Activated CD4-positive, alpha-beta memory T cell treated with anti-CD3 and anti-CD28 coated beads for 36 hours (primary cell): ENCODE measurements at regions not wholly inside any gene's neighbourhood (a gene's known extent, or its start where the extent isn't known, plus 50 kb on each side); places are given as distances from the start of the nearest gene placed in this dataset.
"Not testable (repeated sequence)": the region's sequence is repeated elsewhere in the genome, so short reads cannot be mapped to it uniquely, and the experiment has no call there.

ENCODE experiments used
- CTCF ChIA-PET: fragments of 350-600 bp; sonication (Branson Sonifier 250); formaldehyde crosslinking; loops from one replicate; lab custom pipeline; 2021; ENCODE audit warnings: antibody characterized with exemption, inconsistent platforms; lab: Charles Lee
- POLR2A ChIA-PET: fragments of 350-600 bp; sonication (Branson Sonifier 250); formaldehyde crosslinking; loops from one replicate; lab custom pipeline; 2021; ENCODE audit warnings: antibody characterized with exemption; lab: Charles Lee
- DNase-seq: peaks from one replicate; pipeline ENCODE4 v3.0.0-alpha.2; 2020
- H3K27ac Mint-ChIP-seq: one replicate; pipeline ENCODE4 v1.8.0; 2021; ENCODE audit warnings: mixed read lengths
- H3K27me3 Mint-ChIP-seq: one replicate; pipeline ENCODE4 v1.8.0; 2021; ENCODE audit warnings: mixed read lengths
- H3K36me3 Mint-ChIP-seq: one replicate; pipeline ENCODE4 v1.8.0; 2021; ENCODE audit warnings: mixed read lengths
- H3K4me1 Mint-ChIP-seq: one replicate; pipeline ENCODE4 v1.8.0; 2021; ENCODE audit warnings: low read depth, mixed read lengths
- H3K4me3 Mint-ChIP-seq: one replicate; pipeline ENCODE4 v1.8.0; 2021; ENCODE audit warnings: mild to moderate bottlenecking, mixed read lengths
- H3K9me3 Mint-ChIP-seq: one replicate; pipeline ENCODE4 v1.8.0; 2021; ENCODE audit warnings: mixed read lengths
- intact Hi-C: fragments of 100-400 bp; cut with micrococcal nuclease; formaldehyde crosslinking; loops from one replicate; pipeline ENCODE4 v1.15.1; 2023

DNA sequence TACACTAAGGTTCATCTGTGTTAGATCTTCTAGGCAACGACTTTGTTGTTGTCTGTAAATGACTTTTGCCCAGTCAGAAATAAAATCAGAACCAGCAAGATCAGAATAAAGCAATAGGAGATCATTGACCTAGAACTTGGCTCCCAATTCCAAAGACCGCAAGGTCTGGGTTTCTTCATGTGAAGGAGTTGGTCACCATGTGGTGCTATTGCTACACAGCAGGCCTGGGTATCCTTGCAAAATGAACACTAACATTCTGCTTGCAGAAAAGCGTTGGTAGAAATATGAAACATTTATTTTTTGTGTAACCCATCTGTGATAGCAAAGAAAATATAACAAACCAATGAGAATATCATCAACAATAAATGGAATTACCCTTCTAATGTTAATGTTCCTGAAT, 831.0 kb downstream of the NXPH1 start:
- intact Hi-C loops = no loop called here
- Mint-ChIP-seq H3K27me3 (no peaks in the 10 kb centered on the region), H3K9me3 (peaks cover 23% of the 10 kb centered on the region), H3K4me1 (no peaks in the 10 kb centered on the region), H3K4me3 (no peak overlapping the region), H3K27ac (no peak overlapping the region), H3K36me3 (no peaks in the 10 kb centered on the region)
- ChIA-PET POLR2A (no interaction called here), CTCF (no interaction called here)
- no peak for DNase-seq

DNA sequence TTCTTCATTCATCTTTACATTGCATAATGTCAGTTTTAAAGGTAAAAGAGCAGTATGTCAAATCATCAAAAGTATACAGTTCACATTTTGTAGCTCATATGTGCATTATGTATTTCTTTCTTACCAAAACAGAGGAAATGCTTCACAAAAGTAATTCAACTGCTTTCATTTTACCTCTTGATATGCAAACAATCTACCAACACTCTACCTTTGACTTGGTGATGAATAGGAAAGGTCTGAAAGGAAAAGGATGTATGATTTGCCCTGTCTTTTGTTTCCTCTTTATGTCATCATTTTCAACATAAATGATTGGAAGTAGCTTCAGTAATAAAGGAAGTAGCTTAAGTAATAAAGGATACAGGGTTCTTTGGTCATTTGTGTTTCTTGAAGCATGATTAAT, 846.7 kb downstream of the NXPH1 start:
- Mint-ChIP-seq H3K9me3 (peaks cover 9% of the 10 kb centered on the region), H3K27ac (no peak overlapping the region), H3K4me1 (no peaks in the 10 kb centered on the region), H3K27me3 (no peaks in the 10 kb centered on the region), H3K36me3 (no peaks in the 10 kb centered on the region), H3K4me3 (no peak overlapping the region)
- no peak for DNase-seq
- POLR2A ChIA-PET = no interaction called here
- CTCF ChIA-PET = no interaction called here
- intact Hi-C loops = no loop called here

DNA sequence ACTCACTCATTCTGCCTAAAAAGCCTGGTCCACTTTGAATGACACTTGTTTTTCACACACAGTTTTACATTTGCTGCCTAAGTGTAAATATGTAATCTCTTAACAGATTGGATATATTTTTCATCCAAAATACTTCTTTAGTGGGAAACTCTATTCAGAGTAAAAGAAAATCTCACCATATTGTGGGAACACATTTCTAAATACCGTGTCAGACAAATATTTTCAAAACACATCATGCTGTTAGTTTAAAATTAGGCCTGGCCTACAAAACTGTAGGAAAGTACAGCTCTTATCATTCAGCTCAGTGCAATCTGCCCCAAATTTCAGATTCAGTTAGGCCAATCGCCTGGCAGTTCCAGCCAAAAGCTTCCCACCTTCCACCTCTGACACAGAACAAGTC, 849.8 kb downstream of the NXPH1 start:
- POLR2A ChIA-PET = no interaction called here
- Mint-ChIP-seq H3K9me3 (peaks cover 20% of the 10 kb centered on the region), H3K4me3 (no peak overlapping the region), H3K36me3 (no peaks in the 10 kb centered on the region), H3K4me1 (no peaks in the 10 kb centered on the region), H3K27ac (no peak overlapping the region), H3K27me3 (no peaks in the 10 kb centered on the region)
- intact Hi-C loops = no loop called here
- CTCF ChIA-PET = no interaction called here
- no peak for DNase-seq

DNA sequence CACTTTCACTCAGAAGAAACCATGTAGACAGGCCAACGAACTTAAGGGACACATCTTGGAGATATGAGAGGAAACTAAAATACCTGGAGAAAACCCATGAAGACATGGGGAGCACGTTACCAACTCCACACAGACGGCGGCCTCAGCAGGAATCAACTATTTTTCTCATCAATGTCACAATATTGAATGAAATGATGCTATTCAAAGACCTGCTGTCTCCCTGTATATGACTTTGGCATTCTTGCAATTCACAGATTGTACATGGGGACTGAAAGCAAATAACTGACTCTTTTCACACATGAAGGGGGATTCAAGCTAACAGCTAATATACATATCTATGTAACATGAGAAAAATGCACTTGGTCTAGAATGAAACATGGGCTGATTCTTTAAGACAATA, 869.0 kb downstream of the NXPH1 start:
- DNase-seq = no peak
- H3K36me3 Mint-ChIP-seq = no peaks in the 10 kb centered on the region
- no peak overlapping the region for H3K4me3 Mint-ChIP-seq
- no peak overlapping the region for H3K27ac Mint-ChIP-seq
- intact Hi-C loops = no loop called here
- no peaks in the 10 kb centered on the region for H3K4me1 Mint-ChIP-seq
- H3K9me3 Mint-ChIP-seq = peaks cover 8% of the 10 kb centered on the region
- POLR2A ChIA-PET = no interaction called here
- H3K27me3 Mint-ChIP-seq = no peaks in the 10 kb centered on the region
- CTCF ChIA-PET = no interaction called here

DNA sequence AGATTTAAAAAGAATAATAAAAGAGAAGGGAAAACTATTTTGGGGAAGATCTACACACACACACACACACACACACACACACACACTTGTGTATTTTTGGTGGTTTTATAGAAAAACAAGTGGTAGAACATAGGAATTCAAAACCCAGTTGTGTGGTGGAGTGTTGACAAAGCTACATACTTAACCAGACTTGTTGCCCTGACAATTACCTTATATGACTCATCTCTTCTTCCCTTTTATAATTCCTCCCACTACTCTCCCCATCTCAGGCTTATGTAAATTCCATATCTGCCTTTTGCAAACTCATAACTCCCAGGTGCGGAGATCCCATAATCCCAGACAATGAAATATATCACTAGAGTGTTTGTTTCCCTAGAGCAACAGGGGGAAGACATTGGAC, 873.7 kb downstream of the NXPH1 start:
- CTCF ChIA-PET = interaction anchor here (0.6 kb wide), 1 partner anchor 42 kb away, joined by 3 read pairs; no protein-coding TSS in a partner anchor
- no peak overlapping the region for H3K27ac Mint-ChIP-seq

DNA sequence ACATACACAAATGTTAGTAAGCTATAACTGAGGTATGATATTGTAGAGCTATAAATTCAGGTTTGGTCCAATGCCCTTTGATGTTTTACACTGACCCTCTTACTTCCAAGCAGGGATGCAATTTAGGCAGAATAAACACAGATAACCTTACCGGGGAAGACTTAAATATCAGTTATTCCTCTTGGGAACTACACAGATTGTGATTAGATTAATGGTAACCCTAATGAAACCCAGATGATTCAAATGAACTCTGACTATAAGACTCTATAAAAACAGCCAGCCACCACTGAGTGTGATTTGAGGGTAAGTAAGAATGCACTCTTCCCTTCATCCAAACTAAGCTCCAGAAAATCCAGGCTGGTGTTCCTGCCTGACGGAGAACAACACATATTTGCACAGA, 891.1 kb downstream of the NXPH1 start:
- POLR2A ChIA-PET = no interaction called here
- no peaks in the 10 kb centered on the region for H3K4me1 Mint-ChIP-seq

More for the DNA sequence above, 873.7 kb downstream of the NXPH1 start:
- POLR2A ChIA-PET = no interaction called here
- H3K4me1 Mint-ChIP-seq = no peaks in the 10 kb centered on the region
- H3K4me3 Mint-ChIP-seq = no peak overlapping the region
- no peak for DNase-seq
- H3K27me3 Mint-ChIP-seq = no peaks in the 10 kb centered on the region
- intact Hi-C loops = no loop called here
- H3K36me3 Mint-ChIP-seq = no peaks in the 10 kb centered on the region
- peaks cover 7% of the 10 kb centered on the region for H3K9me3 Mint-ChIP-seq

DNA sequence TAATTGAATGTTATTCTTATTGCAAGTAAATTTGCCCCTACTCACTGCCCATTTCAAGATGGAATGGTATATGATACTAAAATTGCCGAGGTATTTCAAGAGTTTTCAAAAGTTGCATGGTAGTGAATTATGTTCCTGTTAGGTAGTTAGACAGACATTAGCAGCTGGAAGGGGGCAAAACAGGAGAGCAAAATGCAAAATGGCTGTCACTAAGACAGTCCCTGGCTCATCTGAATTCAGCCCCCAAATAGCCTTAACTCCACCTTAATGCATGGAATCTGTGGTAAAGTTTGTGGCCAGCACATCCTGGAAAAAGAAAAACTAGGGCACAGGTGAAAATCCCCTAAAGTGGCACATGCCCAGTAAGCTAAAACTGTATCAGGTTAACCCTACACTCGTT, 894.9 kb downstream of the NXPH1 start:
- peaks cover 7% of the 10 kb centered on the region for H3K9me3 Mint-ChIP-seq
- POLR2A ChIA-PET = no interaction called here
- H3K36me3 Mint-ChIP-seq = no peaks in the 10 kb centered on the region
- CTCF ChIA-PET = no interaction called here
- H3K27me3 Mint-ChIP-seq = no peaks in the 10 kb centered on the region
- H3K4me3 Mint-ChIP-seq = no peak overlapping the region
- no peaks in the 10 kb centered on the region for H3K4me1 Mint-ChIP-seq
- intact Hi-C loops = no loop called here
- no peak overlapping the region for H3K27ac Mint-ChIP-seq
- DNase-seq = no peak

More for the DNA sequence above, 891.1 kb downstream of the NXPH1 start:
- Mint-ChIP-seq H3K27me3 (no peaks in the 10 kb centered on the region), H3K4me3 (no peak overlapping the region), H3K9me3 (peaks cover 19% of the 10 kb centered on the region), H3K36me3 (no peaks in the 10 kb centered on the region), H3K27ac (no peak overlapping the region)
- CTCF ChIA-PET = no interaction called here
- no peak for DNase-seq
- intact Hi-C loops = no loop called here

DNA sequence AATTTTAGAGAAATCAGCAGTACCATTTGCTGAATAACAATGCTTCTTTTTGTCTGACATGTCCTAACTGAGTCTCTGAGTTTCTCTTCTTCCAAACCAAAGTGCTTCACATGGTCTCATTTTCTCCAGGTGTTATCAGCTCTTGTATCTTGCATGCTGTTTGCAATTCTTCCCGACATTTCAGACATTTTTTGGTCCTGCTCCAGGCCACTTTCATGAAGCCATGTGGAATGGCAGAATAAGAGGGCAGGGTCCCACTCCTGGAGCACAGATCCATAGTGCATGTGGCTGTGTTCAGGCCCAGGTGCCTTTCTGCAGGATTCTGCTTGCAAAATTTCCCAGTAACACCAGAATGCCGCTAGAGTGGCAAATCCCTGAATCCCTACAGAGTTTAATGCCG, 916.2 kb downstream of the NXPH1 start:
- DNase-seq = no peak
- Mint-ChIP-seq H3K27me3 (no peaks in the 10 kb centered on the region), H3K36me3 (no peaks in the 10 kb centered on the region), H3K4me1 (no peaks in the 10 kb centered on the region), H3K4me3 (no peak overlapping the region), H3K27ac (no peak overlapping the region), H3K9me3 (peaks cover 13% of the 10 kb centered on the region)
- ChIA-PET CTCF (no interaction called here), POLR2A (no interaction called here)
- intact Hi-C loops = no loop called here

DNA sequence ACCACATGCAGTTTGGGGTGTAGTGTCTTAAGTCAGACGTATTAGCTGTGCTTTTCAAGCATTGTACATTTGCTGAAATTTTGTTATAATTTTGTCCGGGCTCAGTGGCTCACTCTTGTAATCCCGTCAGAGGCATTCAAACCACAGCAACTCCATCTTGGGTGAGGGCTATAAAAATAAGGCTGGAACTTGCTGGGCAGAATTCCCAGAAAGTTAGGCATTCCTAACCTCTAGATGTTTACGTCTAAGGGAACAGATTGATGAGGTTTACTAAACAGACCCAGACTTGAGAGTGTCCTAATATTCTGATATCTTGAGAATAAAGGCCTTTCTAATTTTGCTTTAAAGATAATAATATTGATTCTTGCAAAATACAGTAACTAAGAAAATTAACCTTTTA, 957.8 kb downstream of the NXPH1 start:
- no peak for DNase-seq
- peaks cover 25% of the 10 kb centered on the region for H3K9me3 Mint-ChIP-seq
- no peaks in the 10 kb centered on the region for H3K27me3 Mint-ChIP-seq
- no peaks in the 10 kb centered on the region for H3K4me1 Mint-ChIP-seq
- ChIA-PET CTCF (no interaction called here), POLR2A (no interaction called here)
- H3K4me3 Mint-ChIP-seq = no peak overlapping the region
- no peak overlapping the region for H3K27ac Mint-ChIP-seq
- intact Hi-C loops = no loop called here
- H3K36me3 Mint-ChIP-seq = no peaks in the 10 kb centered on the region

DNA sequence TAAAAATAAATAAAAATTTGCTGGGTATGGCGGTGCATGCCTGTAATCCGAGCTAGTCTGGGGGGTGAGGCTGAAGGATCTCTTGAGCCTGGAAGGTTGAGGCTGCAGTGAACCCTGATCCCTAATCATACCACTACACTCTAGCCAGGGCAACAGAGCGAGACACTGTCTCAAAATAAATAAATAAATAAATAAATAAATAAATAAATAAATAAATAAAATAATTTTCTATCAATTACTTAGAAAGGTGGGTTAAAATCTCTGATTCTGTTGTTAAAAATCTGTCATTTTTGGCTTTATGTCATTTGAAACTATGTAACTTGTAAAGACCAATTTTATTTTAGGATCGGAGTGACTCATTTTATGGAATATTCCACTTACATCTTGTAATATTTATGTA, 958.6 kb downstream of the NXPH1 start:
- peaks cover 22% of the 10 kb centered on the region for H3K9me3 Mint-ChIP-seq
- ChIA-PET POLR2A (no interaction called here), CTCF (no interaction called here)
- DNase-seq = no peak
- no peak overlapping the region for H3K4me3 Mint-ChIP-seq
- no peaks in the 10 kb centered on the region for H3K4me1 Mint-ChIP-seq
- no peaks in the 10 kb centered on the region for H3K27me3 Mint-ChIP-seq
- H3K27ac Mint-ChIP-seq = no peak overlapping the region
- H3K36me3 Mint-ChIP-seq = no peaks in the 10 kb centered on the region
- intact Hi-C loops = no loop called here

DNA sequence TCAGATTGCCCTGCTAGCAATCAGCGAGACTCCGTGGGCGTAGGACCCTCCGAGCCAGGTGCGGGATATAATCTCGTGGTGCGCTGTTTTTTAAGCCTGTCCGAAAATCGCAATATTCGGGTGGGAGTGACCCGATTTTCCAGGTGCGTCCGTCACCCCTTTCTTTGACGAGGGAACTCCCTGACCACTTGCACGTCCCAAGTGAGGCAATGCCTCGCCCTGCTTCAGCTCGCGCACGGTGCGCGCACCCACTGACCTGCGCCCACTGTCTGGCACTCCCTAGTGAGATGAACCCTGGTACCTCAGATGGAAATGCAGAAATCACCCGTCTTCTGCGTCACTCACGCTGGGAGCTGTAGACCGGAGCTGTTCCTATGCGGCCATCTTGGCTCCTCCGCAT, 971.0 kb downstream of the NXPH1 start:
- H3K4me3 Mint-ChIP-seq, H3K4me1 Mint-ChIP-seq, DNase-seq, CTCF ChIA-PET, intact Hi-C loops, H3K36me3 Mint-ChIP-seq, POLR2A ChIA-PET, H3K27me3 Mint-ChIP-seq, H3K9me3 Mint-ChIP-seq, H3K27ac Mint-ChIP-seq: not testable (repeated sequence)

DNA sequence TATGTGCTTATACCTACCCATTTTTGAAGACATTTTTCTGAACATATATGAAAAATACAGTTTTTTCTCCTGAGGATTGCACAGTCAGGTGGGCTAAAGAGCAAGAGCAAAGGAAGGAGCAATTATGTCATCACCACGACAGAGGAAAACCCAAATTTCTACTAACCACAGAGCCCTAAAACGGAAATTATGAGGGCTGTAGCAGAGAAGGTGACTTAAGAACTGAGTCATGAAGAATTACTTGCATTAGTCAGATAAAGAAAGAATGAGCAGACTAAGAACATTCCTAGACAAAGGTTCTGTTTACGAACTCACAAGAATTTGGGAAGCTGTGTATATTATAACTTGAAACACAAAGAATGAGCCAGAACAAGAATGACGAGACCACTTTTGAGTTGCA, 974.4 kb downstream of the NXPH1 start:
- H3K4me3 Mint-ChIP-seq = no peak overlapping the region
- no peaks in the 10 kb centered on the region for H3K9me3 Mint-ChIP-seq
- H3K27me3 Mint-ChIP-seq = no peaks in the 10 kb centered on the region
- no peak for DNase-seq
- no peak overlapping the region for H3K27ac Mint-ChIP-seq
- intact Hi-C loops = no loop called here
- H3K4me1 Mint-ChIP-seq = no peaks in the 10 kb centered on the region
- CTCF ChIA-PET = no interaction called here
- no peaks in the 10 kb centered on the region for H3K36me3 Mint-ChIP-seq
- POLR2A ChIA-PET = no interaction called here

DNA sequence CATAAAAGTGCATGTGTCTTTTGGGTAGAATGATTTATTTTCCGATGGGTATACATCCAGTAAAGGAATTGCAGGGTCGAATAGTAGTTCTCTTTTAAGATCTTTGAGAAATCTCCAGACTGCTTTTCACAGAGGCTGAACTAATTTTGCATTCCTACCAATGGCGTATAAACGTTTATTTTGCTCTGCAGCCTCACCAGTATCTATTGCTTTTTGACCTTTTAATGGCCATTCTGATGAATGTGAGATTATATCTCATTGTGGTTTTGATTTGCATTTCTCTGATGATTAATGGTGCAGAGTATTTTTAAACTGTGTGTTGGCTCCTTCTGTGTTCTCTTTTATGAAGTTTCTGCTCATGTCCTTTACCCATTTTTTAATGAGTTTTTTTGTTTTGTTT, 1020.1 kb downstream of the NXPH1 start:
- intact Hi-C loops = no loop called here
- no peak overlapping the region for H3K4me3 Mint-ChIP-seq
- CTCF ChIA-PET = no interaction called here
- no peak overlapping the region for H3K27ac Mint-ChIP-seq
- no peaks in the 10 kb centered on the region for H3K36me3 Mint-ChIP-seq
- H3K9me3 Mint-ChIP-seq = peaks cover 13% of the 10 kb centered on the region
- H3K27me3 Mint-ChIP-seq = no peaks in the 10 kb centered on the region
- POLR2A ChIA-PET = no interaction called here
- no peak for DNase-seq
- no peaks in the 10 kb centered on the region for H3K4me1 Mint-ChIP-seq

DNA sequence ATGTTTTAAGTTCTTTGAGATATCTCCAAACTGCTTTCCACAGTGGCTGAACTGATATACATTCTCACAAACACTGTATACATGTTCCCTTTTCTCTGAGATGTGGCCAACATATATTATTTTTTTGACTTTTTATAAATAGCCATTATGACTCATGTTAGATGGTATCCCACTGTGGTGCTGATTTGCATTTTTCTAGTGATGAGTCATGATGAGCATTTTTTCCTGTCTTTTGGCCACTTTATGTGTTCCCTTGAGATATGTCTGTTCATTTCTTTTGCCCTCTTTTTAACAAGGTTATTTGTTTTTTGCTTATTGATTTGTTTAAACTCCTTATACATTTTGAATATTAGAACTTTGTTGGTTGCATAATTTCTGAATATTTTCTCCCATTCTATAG, 1055.1 kb downstream of the NXPH1 start:
- ChIA-PET POLR2A (no interaction called here), CTCF (no interaction called here)

More for the DNA sequence above, 1055.1 kb downstream of the NXPH1 start:
- intact Hi-C loops = no loop called here
- DNase-seq = no peak
- Mint-ChIP-seq H3K27ac (no peak overlapping the region), H3K4me1 (no peaks in the 10 kb centered on the region), H3K9me3 (peaks cover 16% of the 10 kb centered on the region), H3K27me3 (no peaks in the 10 kb centered on the region), H3K4me3 (no peak overlapping the region), H3K36me3 (no peaks in the 10 kb centered on the region)
